Common myeloid progenitor, CD34-positive (primary cell): ENCODE measurements at regions not wholly inside any gene's neighbourhood (a gene's known extent, or its start where the extent isn't known, plus 50 kb on each side); places are given as distances from the start of the nearest gene placed in this dataset.
A peak's percentile ranks its signal among the peaks of the same experiment; 100 is the strongest.

ENCODE experiments used
- CTCF ChIA-PET: fragments of 350-600 bp; sonication (Branson Sonifier 250); formaldehyde crosslinking; loops from one replicate; lab custom pipeline; 2021; ENCODE audit warnings: antibody characterized with exemption; lab: Charles Lee
- POLR2A ChIA-PET: fragments of 350-600 bp; sonication (Branson Sonifier 250); formaldehyde crosslinking; loops from one replicate; lab custom pipeline; 2021; ENCODE audit warnings: antibody characterized with exemption; lab: Charles Lee
- DNase-seq, 3 donors: peaks; one replicate each; pipeline versions ENCODE4 v3.0.0 to v3.0.0-alpha.2; 2013
- H3K27ac ChIP-seq, 2 experiments: 1 replicate in 1 of 2; 2 replicates in 1 of 2; pipeline ENCODE4 v1.7.0; 2013; ENCODE audit warnings: inconsistent platforms in 2 of 2, low read length in 2 of 2, mild to moderate bottlenecking in 2 of 2, low read depth in 1 of 2, moderate library complexity in 1 of 2; ENCODE audit not compliant: severe bottlenecking in 2 of 2, insufficient read depth in 1 of 2, poor library complexity in 1 of 2
- H3K27me3 ChIP-seq, 5 experiments: replicated peaks in 2 of 5; 1 replicate in 3 of 5; 2 replicates in 2 of 5; pipeline versions ENCODE4 v1.6.1 to v1.7.0; 2013; ENCODE audit warnings: low read length in 4 of 5, mild to moderate bottlenecking in 2 of 5, moderate library complexity in 2 of 5, inconsistent platforms in 1 of 5; ENCODE audit not compliant: insufficient read depth in 5 of 5, control insufficient read depth in 4 of 5
- H3K36me3 ChIP-seq, 4 experiments: 1 replicate in 2 of 4; 2 replicates in 2 of 4; pipeline versions ENCODE4 v1.6.1 to v1.7.0; 2013; ENCODE audit warnings: low read length in 3 of 4, control low read depth in 1 of 4, mild to moderate bottlenecking in 1 of 4; ENCODE audit not compliant: control insufficient read depth in 4 of 4, insufficient read depth in 4 of 4
- H3K4me1 ChIP-seq, 4 experiments: 1 replicate in 3 of 4; 2 replicates in 1 of 4; pipeline versions ENCODE4 v1.6.1 to v1.7.1; 2013; ENCODE audit warnings: low read length in 3 of 4, mild to moderate bottlenecking in 3 of 4, control low read depth in 1 of 4, inconsistent platforms in 1 of 4, moderate library complexity in 1 of 4; ENCODE audit not compliant: control insufficient read depth in 4 of 4, insufficient read depth in 4 of 4; ENCODE audit errors: control extremely low read depth in 1 of 4
- H3K4me3 ChIP-seq, 7 experiments: 1 replicate in 4 of 7; 2 replicates in 3 of 7; pipeline versions ENCODE4 v1.5.1 to v1.7.0; 2013; ENCODE audit warnings: mild to moderate bottlenecking in 7 of 7, low read length in 6 of 7, moderate library complexity in 6 of 7, inconsistent platforms in 2 of 7, low read depth in 2 of 7, control low read depth in 1 of 7; ENCODE audit not compliant: insufficient read depth in 4 of 7, control insufficient read depth in 1 of 7; ENCODE audit errors: extremely low read depth in 1 of 7
- H3K9me3 ChIP-seq, 5 experiments: 1 replicate in 4 of 5; 2 replicates in 1 of 5; pipeline versions ENCODE4 v1.6.1 to v1.7.1; 2013; ENCODE audit warnings: low read length in 4 of 5, mild to moderate bottlenecking in 2 of 5, inconsistent platforms in 1 of 5, low read depth in 1 of 5, moderate library complexity in 1 of 5; ENCODE audit not compliant: control insufficient read depth in 4 of 5, insufficient read depth in 2 of 5; ENCODE audit errors: control extremely low read depth in 1 of 5
- WGBS: methylation state at CpG from one replicate; pipeline ENCODE4 v1.1.5; 2013; ENCODE audit not compliant: insufficient coverage; 5-methylcytosine and 5-hydroxymethylcytosine counted together

DNA sequence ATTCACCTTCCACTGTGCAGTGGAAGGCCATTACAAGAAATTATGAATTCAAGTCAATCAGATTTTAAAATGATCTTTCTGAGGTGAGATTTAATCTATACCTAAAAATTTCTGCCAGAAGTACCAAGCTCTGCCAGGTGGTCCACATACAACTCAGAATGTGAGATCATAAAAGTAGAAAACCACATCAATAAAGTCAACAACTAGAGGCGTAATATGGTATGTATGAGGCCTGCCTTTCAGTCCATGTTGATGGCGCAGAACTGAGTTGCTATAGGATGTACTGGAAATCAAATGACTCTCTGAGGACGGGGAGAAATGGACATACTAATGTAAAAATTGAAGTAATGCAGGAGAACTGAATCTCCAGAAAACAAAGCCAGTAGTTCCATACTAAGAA is 163.8 kb upstream of the FBXL4 start:
- 100% methylated on average over 1 of the region's 3 CpGs for WGBS
- Histone ChIP-seq H3K4me1 (no peaks in the 10 kb centered on the region), H3K27ac (no peak overlapping the region), H3K9me3 (no peaks in the 10 kb centered on the region), H3K36me3 (no peaks in the 10 kb centered on the region), H3K27me3 (peaks cover 7 to 45% (median 18%) of the 10 kb centered on the region in 5 experiments), H3K4me3 (no peak overlapping the region)
- POLR2A ChIA-PET = no interaction called here
- CTCF ChIA-PET = interaction anchor here (1.2 to 4.2 kb wide), 2 partner anchors 8 to 18 kb away, joined by 5 to 18 read pairs; no protein-coding TSS in a partner anchor
- DNase-seq = no peak

GRCh38 chr6:99110029-99110428 is 162.3 kb upstream of the FBXL4 start:
- 80% methylated on average over 1 of the region's 3 CpGs for WGBS
- Histone ChIP-seq H3K27me3 (peaks cover 7 to 36% (median 15%) of the 10 kb centered on the region in 5 experiments), H3K4me3 (no peak overlapping the region), H3K4me1 (no peaks in the 10 kb centered on the region), H3K9me3 (no peaks in the 10 kb centered on the region), H3K36me3 (no peaks in the 10 kb centered on the region), H3K27ac (no peak overlapping the region)
- POLR2A ChIA-PET = no interaction called here
- no peak for DNase-seq
- CTCF ChIA-PET = interaction anchor here (1.2 to 4.2 kb wide), 2 partner anchors 10 to 33 kb away, joined by 3 to 18 read pairs; no protein-coding TSS in a partner anchor

GRCh38 chr6:99104218-99104617 is 156.5 kb upstream of the FBXL4 start:
- peaks cover 2 to 13% (median 4%) of the 10 kb centered on the region in 5 experiments for H3K27me3 ChIP-seq
- no peak overlapping the region for H3K4me3 ChIP-seq
- ChIA-PET CTCF (interaction anchor here (0.7 kb wide), 1 partner anchor 760 kb away, joined by 3 read pairs; no protein-coding TSS in a partner anchor), POLR2A (no interaction called here)
- H3K9me3 ChIP-seq = no peaks in the 10 kb centered on the region
- WGBS = 100% methylated on average over 1 of the region's 3 CpGs
- H3K27ac ChIP-seq = no peak overlapping the region
- H3K4me1 ChIP-seq = no peaks in the 10 kb centered on the region
- DNase-seq = no peak
- no peaks in the 10 kb centered on the region for H3K36me3 ChIP-seq

DNA sequence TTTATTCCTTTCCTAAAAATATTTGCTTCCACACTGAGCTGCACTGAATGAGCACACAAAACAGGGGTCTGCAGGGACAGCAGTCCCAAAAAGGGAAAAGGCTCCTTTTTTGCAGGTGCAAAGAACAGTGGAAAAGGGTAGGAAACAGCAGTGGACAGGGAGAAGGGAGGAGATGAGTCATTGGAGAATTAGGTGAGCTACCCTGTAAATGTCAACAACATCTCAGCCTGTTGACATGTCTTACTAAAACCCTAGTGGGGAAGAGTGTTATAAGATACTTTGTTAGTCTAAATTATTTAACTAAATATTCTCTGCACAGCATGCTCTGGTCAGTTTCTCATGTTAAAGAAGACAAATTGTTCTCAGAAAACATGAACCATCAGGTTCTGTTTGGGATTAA is 151.5 kb upstream of the FBXL4 start:
- H3K4me3 ChIP-seq = no peak overlapping the region
- H3K27me3 ChIP-seq = peaks cover 0 to 33% (median 16%) of the 10 kb centered on the region in 5 experiments
- H3K36me3 ChIP-seq = no peaks in the 10 kb centered on the region
- H3K9me3 ChIP-seq = no peaks in the 10 kb centered on the region
- H3K27ac ChIP-seq = no peak overlapping the region
- peaks cover 0 to 2% (median 0%) of the 10 kb centered on the region in 4 experiments for H3K4me1 ChIP-seq
- POLR2A ChIA-PET = no interaction called here
- DNase-seq = no peak
- CTCF ChIA-PET = no interaction called here

DNA sequence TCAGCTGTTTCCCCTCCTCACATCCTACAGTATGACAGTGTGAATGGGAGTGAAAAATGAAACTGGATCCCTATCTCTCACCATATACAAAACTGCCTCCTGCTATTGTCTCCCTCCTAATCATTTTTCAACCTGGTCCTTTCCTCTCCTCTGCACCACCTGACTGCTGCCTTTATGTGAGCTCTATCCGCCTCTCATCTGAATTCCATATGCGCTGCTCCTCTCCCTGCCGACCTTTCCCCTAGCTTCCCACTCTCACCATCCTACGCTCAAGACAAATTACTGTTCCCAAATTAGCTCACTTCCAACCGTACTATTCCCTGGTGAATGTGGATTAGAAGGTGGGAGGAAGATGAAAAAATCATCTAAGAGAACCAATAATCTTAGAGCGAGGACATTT is 148.4 kb upstream of the FBXL4 start:
- Histone ChIP-seq H3K4me1 (peaks cover 0 to 24% (median 0%) of the 10 kb centered on the region in 4 experiments), H3K36me3 (no peaks in the 10 kb centered on the region), H3K27ac (no peak overlapping the region), H3K9me3 (peaks cover 0 to 2% (median 0%) of the 10 kb centered on the region in 5 experiments), H3K4me3 (no peak overlapping the region), H3K27me3 (peaks cover 4 to 50% (median 16%) of the 10 kb centered on the region in 5 experiments)
- 100% methylated on average over 2 of the region's 6 CpGs for WGBS
- CTCF ChIA-PET = no interaction called here
- POLR2A ChIA-PET = no interaction called here
- DNase-seq = no peak

- CTCF ChIA-PET = interaction anchor here (1.0 kb wide), 1 partner anchor 17 kb away, joined by 5 read pairs; no protein-coding TSS in a partner anchor
- peak in 1 of 3 donors; percentile 1 for DNase-seq
- Histone ChIP-seq H3K4me3 (no peak overlapping the region), H3K4me1 (peaks cover 0 to 24% (median 0%) of the 10 kb centered on the region in 4 experiments), H3K27me3 (peaks cover 4 to 52% (median 14%) of the 10 kb centered on the region in 5 experiments), H3K36me3 (no peaks in the 10 kb centered on the region), H3K9me3 (peaks cover 0 to 2% (median 0%) of the 10 kb centered on the region in 5 experiments), H3K27ac (no peak overlapping the region)
- 72% methylated on average over 6 of the region's 13 CpGs for WGBS
- POLR2A ChIA-PET = no interaction called here
Measured at GRCh38 chr6:99093456-99094190, 145.9 kb upstream of the FBXL4 start.

DNA sequence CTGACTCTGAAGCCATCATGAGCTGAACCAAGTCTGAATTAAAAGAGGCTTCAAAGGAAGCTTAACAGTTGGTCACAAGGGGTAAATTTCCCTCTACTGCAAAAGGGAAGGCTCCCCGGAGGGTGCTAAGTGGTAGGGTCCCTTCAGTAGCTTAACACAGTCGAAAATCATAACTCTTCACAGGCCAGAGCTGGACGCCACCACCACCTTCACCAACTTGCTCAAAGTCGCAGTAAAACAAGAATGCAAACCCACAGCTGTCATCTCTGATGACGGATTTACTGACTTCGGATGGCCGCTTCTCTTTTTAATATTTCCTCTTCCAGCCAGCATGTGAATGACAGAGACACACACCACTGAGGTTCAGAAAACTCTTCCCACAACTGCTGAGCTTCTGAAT is 144.7 kb upstream of the FBXL4 start:
- WGBS = 19% methylated on average over 6 of the region's 7 CpGs
- DNase-seq = no peak
- H3K27me3 ChIP-seq = peaks cover 4 to 52% (median 16%) of the 10 kb centered on the region in 5 experiments
- no peaks in the 10 kb centered on the region for H3K36me3 ChIP-seq
- H3K4me1 ChIP-seq = peaks cover 0 to 24% (median 0%) of the 10 kb centered on the region in 4 experiments
- no peak overlapping the region for H3K4me3 ChIP-seq
- ChIA-PET POLR2A (no interaction called here), CTCF (interaction anchor here (1.0 kb wide), 1 partner anchor 18 kb away, joined by 5 read pairs; no protein-coding TSS in a partner anchor)
- no peak overlapping the region for H3K27ac ChIP-seq
- peaks cover 0 to 2% (median 0%) of the 10 kb centered on the region in 5 experiments for H3K9me3 ChIP-seq
